GM18499 (cell line): ENCODE measurements at regions not wholly inside any gene's neighbourhood (a gene's known extent, or its start where the extent isn't known, plus 50 kb on each side); places are given as distances from the start of the nearest gene placed in this dataset.
"Not testable (repeated sequence)": the region's sequence is repeated elsewhere in the genome, so short reads cannot be mapped to it uniquely, and the experiment has no call there.

Experiments used
- ATAC-seq: cut with Tn5 transposase; IDR thresholded peaks from one replicate; pipeline ENCODE4 v1.9.1; 2021; ENCODE audit warnings: moderate number of reproducible peaks; ENCODE audit not compliant: insufficient read depth, unreplicated experiment

- ATAC-seq, result no peak
Observed at GRCh38 chr1:59180735-59181134, 116.2 kb upstream of the FGGY start.

GRCh38 chr1:59183749-59184317, 113.1 kb upstream of the FGGY start:
- ATAC-seq, result no peak

- ATAC-seq, result no peak
Observed at GRCh38 chr1:59184365-59184905, 112.5 kb upstream of the FGGY start.

GRCh38 chr1:59185163-59185860, 111.6 kb upstream of the FGGY start:
- ATAC-seq, result no peak

GRCh38 chr1:59186656-59187055, 110.2 kb upstream of the FGGY start:
- no peak for ATAC-seq

- ATAC-seq, result no peak
Observed at GRCh38 chr1:59188413-59189213, 108.3 kb upstream of the FGGY start.

- no peak for ATAC-seq
Observed at GRCh38 chr1:59193443-59194093, 103.3 kb upstream of the FGGY start.

- ATAC-seq, result no peak
Observed at GRCh38 chr1:59194621-59195020, 102.3 kb upstream of the FGGY start.

GRCh38 chr1:59195151-59195550, 101.7 kb upstream of the FGGY start:
- ATAC-seq, result no peak

- no peak for ATAC-seq
Observed at GRCh38 chr1:59198564-59198963, 98.3 kb upstream of the FGGY start.

- ATAC-seq, result no peak
Observed at GRCh38 chr1:59199147-59199546, 97.7 kb upstream of the FGGY start.

GRCh38 chr1:59199719-59200376, 97.0 kb upstream of the FGGY start:
- ATAC-seq, result no peak

- no peak for ATAC-seq
Observed at GRCh38 chr1:59201341-59201740, 95.6 kb upstream of the FGGY start.

GRCh38 chr1:59202455-59202854, 94.4 kb upstream of the FGGY start:
- no peak for ATAC-seq

GRCh38 chr1:59204001-59204400, 92.9 kb upstream of the FGGY start:
- no peak for ATAC-seq

GRCh38 chr1:59206616-59207015, 90.3 kb upstream of the FGGY start:
- ATAC-seq, result not testable (repeated sequence)

GRCh38 chr1:59210430-59210829, 86.5 kb upstream of the FGGY start:
- not testable (repeated sequence) for ATAC-seq

GRCh38 chr1:59212706-59213105, 84.2 kb upstream of the FGGY start:
- no peak for ATAC-seq

- no peak for ATAC-seq
Observed at GRCh38 chr1:59214248-59215208, 82.4 kb upstream of the FGGY start.
